ENCODE measurements at regions not wholly inside any gene's neighbourhood (a gene's known extent, or its start where the extent isn't known, plus 50 kb on each side); places are given as distances from the start of the nearest gene placed in this dataset.

GRCh38 chr1:199482426-199482825 is 545.1 kb upstream of the NR5A2 start:
- Histone ChIP-seq H3K27ac (ENCODE audit: low read depth, low read length, poor library complexity, severe bottlenecking) (no peak overlapping the region), H3K27me3 (ENCODE audit: insufficient read depth, low read length) (no peaks in the 10 kb centered on the region), H3K36me3 (ENCODE audit: insufficient read depth, low read length) (no peaks in the 10 kb centered on the region), H2AFZ (ENCODE audit: low read length) (no peak overlapping the region), H3K79me2 (ENCODE audit: insufficient read depth, low read length) (no peaks in the 10 kb centered on the region), H3K9ac (ENCODE audit: low read length) (no peak overlapping the region), H3K9me3 (ENCODE audit: low read length) (no peaks in the 10 kb centered on the region), H3K9me2 (ENCODE audit: low read depth, low read length) (no peaks in the 10 kb centered on the region), H4K20me1 (ENCODE audit: insufficient read depth, low read length) (no peaks in the 10 kb centered on the region), H3F3A (ENCODE audit: insufficient read depth, low read length) (0 out of 2 replicates have a peak, but pooled peaks cover 3% of the 10 kb centered on the region), H3K4me2 (ENCODE audit: low read length) (no peak overlapping the region), H3K4me1 (ENCODE audit: insufficient read depth, low read length, severe bottlenecking) (no peaks in the 10 kb centered on the region), H3K4me3 (ENCODE audit: low read depth, low read length, poor library complexity, severe bottlenecking) (no peak overlapping the region)
- TF ChIP-seq CTCF (IDR thresholded peaks at IDR 0.05; ENCODE audit: low read length) (no peak), EZH2 (IDR thresholded peaks at IDR 0.05; ENCODE audit: borderline replicate concordance, low read length) (no peak)

- 0 out of 2 replicates have a peak, but pooled peaks cover 3% of the 10 kb centered on the region for H3F3A ChIP-seq (ENCODE audit: insufficient read depth, low read length)
- H3K9ac ChIP-seq (ENCODE audit: low read length) = no peak overlapping the region
- peak overlapping the region; percentile 3; the same call in 1 of the 2 replicates for H3K4me2 ChIP-seq (ENCODE audit: low read length)
- H3K9me3 ChIP-seq (ENCODE audit: low read length) = peaks cover 5% of the 10 kb centered on the region; the same call in 1 of the 2 replicates
- H3K79me2 ChIP-seq (ENCODE audit: insufficient read depth, low read length) = no peaks in the 10 kb centered on the region
- peak overlapping the region; percentile 86 for H2AFZ ChIP-seq (ENCODE audit: low read length)
- no peak overlapping the region for H3K27ac ChIP-seq (ENCODE audit: low read depth, low read length, poor library complexity, severe bottlenecking)
- H3K4me3 ChIP-seq (ENCODE audit: low read depth, low read length, poor library complexity, severe bottlenecking) = no peak overlapping the region
- H3K27me3 ChIP-seq (ENCODE audit: insufficient read depth, low read length) = no peaks in the 10 kb centered on the region
- peaks cover 11% of the 10 kb centered on the region for H3K4me1 ChIP-seq (ENCODE audit: insufficient read depth, low read length, severe bottlenecking)
- no peaks in the 10 kb centered on the region for H3K36me3 ChIP-seq (ENCODE audit: insufficient read depth, low read length)
- TF ChIP-seq EZH2 (IDR thresholded peaks at IDR 0.05; ENCODE audit: borderline replicate concordance, low read length) = no peak
- no peaks in the 10 kb centered on the region for H4K20me1 ChIP-seq (ENCODE audit: insufficient read depth, low read length)
- no peaks in the 10 kb centered on the region for H3K9me2 ChIP-seq (ENCODE audit: low read depth, low read length)
Observed at GRCh38 chr1:199489594-199489993, 537.9 kb upstream of the NR5A2 start.

GRCh38 chr1:199490769-199491527 is 536.6 kb upstream of the NR5A2 start:
- H3K9ac ChIP-seq (ENCODE audit: low read length) = no peak overlapping the region
- no peak overlapping the region for H2AFZ ChIP-seq (ENCODE audit: low read length)
- no peaks in the 10 kb centered on the region for H3K9me2 ChIP-seq (ENCODE audit: low read depth, low read length)
- no peaks in the 10 kb centered on the region for H4K20me1 ChIP-seq (ENCODE audit: insufficient read depth, low read length)
- no peak overlapping the region for H3K4me3 ChIP-seq (ENCODE audit: low read depth, low read length, poor library complexity, severe bottlenecking)
- H3K27ac ChIP-seq (ENCODE audit: low read depth, low read length, poor library complexity, severe bottlenecking) = no peak overlapping the region
- H3K4me1 ChIP-seq (ENCODE audit: insufficient read depth, low read length, severe bottlenecking) = peaks cover 11% of the 10 kb centered on the region
- H3K79me2 ChIP-seq (ENCODE audit: insufficient read depth, low read length) = no peaks in the 10 kb centered on the region
- 0 out of 2 replicates have a peak, but pooled peaks cover 3% of the 10 kb centered on the region for H3F3A ChIP-seq (ENCODE audit: insufficient read depth, low read length)
- H3K4me2 ChIP-seq (ENCODE audit: low read length) = no peak overlapping the region
- TF ChIP-seq EZH2 (IDR thresholded peaks at IDR 0.05; ENCODE audit: borderline replicate concordance, low read length) (no peak), CTCF (IDR thresholded peaks at IDR 0.05; ENCODE audit: low read length) (no peak)
- H3K9me3 ChIP-seq (ENCODE audit: low read length) = peaks cover 10% of the 10 kb centered on the region; the same call in 1 of the 2 replicates
- no peaks in the 10 kb centered on the region for H3K27me3 ChIP-seq (ENCODE audit: insufficient read depth, low read length)
- no peaks in the 10 kb centered on the region for H3K36me3 ChIP-seq (ENCODE audit: insufficient read depth, low read length)

Data from OCI-LY1 (cell line).